Endothelial cell of umbilical vein (primary cell): ENCODE measurements at regions not wholly inside any gene's neighbourhood (a gene's known extent, or its start where the extent isn't known, plus 50 kb on each side); places are given as distances from the start of the nearest gene placed in this dataset.

Source experiments
- BruUV-seq: library from RNA; stranded (reverse); fragments of 400-500 nt; replicated peaks from 2 replicates; lab custom pipeline; 2021; lab: Mats Ljungman, UMichigan
- CTCF ChIA-PET: fragments of 300-600, 350-600 bp; sonication (Branson Sonifier 250); formaldehyde crosslinking; loops from one replicate; lab custom pipeline; 2021; ENCODE audit warnings: antibody characterized with exemption, inconsistent platforms; lab: Charles Lee
- POLR2A ChIA-PET: fragments of 300-600, 350-600 bp; sonication (Branson Sonifier 250); formaldehyde crosslinking; loops from one replicate; lab custom pipeline; 2021; ENCODE audit warnings: antibody characterized with exemption, inconsistent platforms; lab: Charles Lee
- DNase-seq: peaks from one replicate; pipeline ENCODE4 v3.0.0-alpha.2; 2011; ENCODE audit warnings: low read depth, low spot score
- FAIRE-seq: peaks from 2 replicates; lab custom pipeline; 2011; peaks lifted over from hg19 to GRCh38; lab: Jason Lieb, UNC
- H2AFZ ChIP-seq: 2 replicates; pipeline ENCODE4 v1.6.0; 2012; ENCODE audit warnings: low read depth, low read length, control low read depth, inconsistent platforms
- H3K27ac ChIP-seq: 2 replicates; pipeline ENCODE4 v1.5.1; 2011; ENCODE audit warnings: low read depth, mild to moderate bottlenecking, control low read depth, low read length, moderate library complexity; ENCODE audit not compliant: insufficient read depth
- H3K27me3 ChIP-seq, 2 experiments: 2 replicates each; pipeline versions ENCODE4 v1.6.0 to v1.6.1; 2011; ENCODE audit warnings: low read length in 2 of 2, mixed read lengths in 1 of 2; ENCODE audit not compliant: control insufficient read depth in 2 of 2, insufficient read depth in 2 of 2
- H3K36me3 ChIP-seq, 2 experiments: 2 replicates in 1 of 2; 3 replicates in 1 of 2; pipeline ENCODE4 v1.5.1; 2011; ENCODE audit warnings: low read length in 2 of 2, mild to moderate bottlenecking in 1 of 2, moderate library complexity in 1 of 2; ENCODE audit not compliant: control insufficient read depth in 2 of 2, insufficient read depth in 2 of 2; ENCODE audit errors: extremely low read depth in 1 of 2
- H3K4me1 ChIP-seq: 3 replicates; pipeline ENCODE4 v1.5.1; 2011; ENCODE audit warnings: mild to moderate bottlenecking, low read length; ENCODE audit not compliant: control insufficient read depth, insufficient read depth; ENCODE audit errors: extremely low read depth
- H3K4me2 ChIP-seq: 2 replicates; pipeline ENCODE4 v1.6.1; 2011; ENCODE audit warnings: low read length, control low read depth, mixed read lengths; ENCODE audit not compliant: insufficient read depth
- H3K4me3 ChIP-seq, 3 experiments: fragments of 200-600 bp in 1 of 3; sonication (generic), shearing (Covaris generic) in 1 of 3; replicated peaks in 1 of 3; 2 replicates each; pipeline ENCODE4 v1.5.1; 2011 to 2016; ENCODE audit warnings: control low read depth in 3 of 3, low read length in 3 of 3, mild to moderate bottlenecking in 2 of 3, inconsistent platforms in 1 of 3, low read depth in 1 of 3, moderate library complexity in 1 of 3; ENCODE audit not compliant: insufficient read depth in 1 of 3
- H3K79me2 ChIP-seq: 2 replicates; pipeline ENCODE4 v1.6.0; 2012; ENCODE audit warnings: low read length, inconsistent platforms; ENCODE audit not compliant: control insufficient read depth, insufficient read depth
- H3K9ac ChIP-seq: replicated peaks from 2 replicates; pipeline ENCODE3; 2011; ENCODE audit warnings: low read length, control low read depth; ENCODE audit not compliant: insufficient read depth; ENCODE audit errors: extremely low read depth
- H3K9me1 ChIP-seq: replicated peaks from 3 replicates; pipeline ENCODE4 v1.6.0; 2011; ENCODE audit warnings: mild to moderate bottlenecking, low read length; ENCODE audit not compliant: control insufficient read depth, insufficient read depth; ENCODE audit errors: extremely low read depth
- H3K9me3 ChIP-seq: replicated peaks from 2 replicates; pipeline ENCODE4 v1.5.1; 2012; ENCODE audit warnings: low read length, inconsistent platforms; ENCODE audit not compliant: control insufficient read depth, insufficient read depth
- H4K20me1 ChIP-seq: replicated peaks from 2 replicates; pipeline ENCODE3; 2011; ENCODE audit warnings: mild to moderate bottlenecking, low read length; ENCODE audit not compliant: control insufficient read depth, insufficient read depth; ENCODE audit errors: extremely low read depth
- CTCF ChIP-seq, 2 donors: IDR thresholded peaks; 1 replicate in 1 of 2; 2 replicates in 1 of 2; pipeline ENCODE4 v1.5.1; 2011; ENCODE audit warnings: low read length in 2 of 2, mild to moderate bottlenecking in 2 of 2, moderate library complexity in 2 of 2, control low read depth in 1 of 2, inconsistent platforms in 1 of 2, low read depth in 1 of 2; ENCODE audit not compliant: insufficient read depth in 1 of 2; ENCODE audit errors: extremely low read depth in 1 of 2
- EZH2 ChIP-seq: IDR thresholded peaks from 2 replicates; pipeline ENCODE4 v1.6.1; 2012; ENCODE audit warnings: borderline replicate concordance, low read depth, mild to moderate bottlenecking, moderate library complexity, low read length, inconsistent platforms; ENCODE audit not compliant: severe bottlenecking
- FOS ChIP-seq: IDR thresholded peaks from 2 replicates; pipeline ENCODE4 v1.6.1; 2011; ENCODE audit warnings: mild to moderate bottlenecking, low read length, moderate library complexity, borderline replicate concordance; ENCODE audit not compliant: insufficient read depth
- GATA2 ChIP-seq: IDR thresholded peaks from 2 replicates; pipeline ENCODE4 v1.7.0; 2011; ENCODE audit warnings: low read depth, mild to moderate bottlenecking, moderate library complexity, mixed read lengths, low read length; ENCODE audit not compliant: insufficient read length, insufficient read depth
- JUN ChIP-seq: IDR thresholded peaks from 2 replicates; pipeline ENCODE4 v1.6.1; 2011; ENCODE audit warnings: borderline replicate concordance, low read depth; ENCODE audit not compliant: insufficient read length, insufficient read depth
- MAX ChIP-seq: IDR thresholded peaks from 2 replicates; pipeline ENCODE4 v1.6.1; 2011; ENCODE audit not compliant: insufficient read depth, insufficient read length
- MYC ChIP-seq: IDR thresholded peaks from one replicate; pipeline ENCODE4 v1.6.1; 2011; ENCODE audit warnings: mild to moderate bottlenecking, low read depth, low read length
- POLR2A ChIP-seq: IDR thresholded peaks from 2 replicates; pipeline ENCODE4 v1.6.1; 2012; ENCODE audit warnings: low read depth, mild to moderate bottlenecking, control low read depth, low read length
- POLR2AphosphoS5 ChIP-seq: IDR thresholded peaks from 2 replicates; pipeline ENCODE4 v1.6.1; 2012; ENCODE audit warnings: low read depth, mild to moderate bottlenecking, control low read depth, low read length, moderate library complexity; ENCODE audit not compliant: insufficient read depth
- dilution Hi-C: fragments of 300-500 bp; cut with MboI; formaldehyde crosslinking; loops from one replicate; pipeline ENCODE4 v1.15.0; 2019; ENCODE audit warnings: low sequenced_read_pairs; ENCODE audit not compliant: extremely low pct_ligation_motif_present
- intact Hi-C: fragments of 100-400 bp; cut with micrococcal nuclease; formaldehyde crosslinking; loops from one replicate; pipeline ENCODE4 v1.10.0; 2022

- no peak overlapping the region for H3K9ac ChIP-seq
- H3K27ac ChIP-seq, result no peak overlapping the region
- BruUV-seq, result no TSS peak
- dilution Hi-C loops, result no loop called here
- no peaks in the 10 kb centered on the region for H3K9me1 ChIP-seq
- H3K4me2 ChIP-seq, result no peak overlapping the region
- no peaks in the 10 kb centered on the region for H3K36me3 ChIP-seq
- H3K4me1 ChIP-seq, result no peaks in the 10 kb centered on the region
- no peak for DNase-seq
- no peaks in the 10 kb centered on the region for H4K20me1 ChIP-seq
- intact Hi-C loops, result no loop called here
- no peaks in the 10 kb centered on the region for H3K9me3 ChIP-seq
- TF ChIP-seq EZH2, result no peak
- ChIA-PET CTCF (no interaction called here), POLR2A (no interaction called here)
- H3K4me3 ChIP-seq, result no peak overlapping the region
- no peak for FAIRE-seq
- no peaks in the 10 kb centered on the region for H3K79me2 ChIP-seq
- no peaks in the 10 kb centered on the region for H3K27me3 ChIP-seq
- no peak overlapping the region for H2AFZ ChIP-seq
Observed at GRCh38 chr10:2230478-2230877, 493.2 kb upstream of the ADARB2 start.

- no peaks in the 10 kb centered on the region for H3K4me1 ChIP-seq
- intact Hi-C loops, result no loop called here
- FAIRE-seq (no peak), DNase-seq (no peak)
- no peak overlapping the region for H3K4me2 ChIP-seq
- dilution Hi-C loops, result no loop called here
- no peaks in the 10 kb centered on the region for H3K27me3 ChIP-seq
- H3K36me3 ChIP-seq, result no peaks in the 10 kb centered on the region
- BruUV-seq, result no TSS peak
- no peaks in the 10 kb centered on the region for H4K20me1 ChIP-seq
- H2AFZ ChIP-seq, result no peak overlapping the region
- TF ChIP-seq MYC (no peak), EZH2 (no peak), GATA2 (no peak), POLR2AphosphoS5 (no peak), POLR2A (no peak), CTCF (IDR thresholded peaks at IDR 0.05; ENCODE audit: extremely low read depth in 1 of 2, insufficient read depth in 1 of 2, low read depth in 1 of 2, low read length in 2 of 2) (no peak), JUN (no peak), MAX (no peak), FOS (no peak)
- H3K4me3 ChIP-seq, result no peak overlapping the region
- no peak overlapping the region for H3K27ac ChIP-seq
- no peaks in the 10 kb centered on the region for H3K79me2 ChIP-seq
- ChIA-PET POLR2A (no interaction called here), CTCF (interaction anchor here (0.6 kb wide), 1 partner anchor 1044 kb away, joined by 3 read pairs; no protein-coding TSS in a partner anchor)
- peaks cover 3% of the 10 kb centered on the region for H3K9me3 ChIP-seq
- H3K9me1 ChIP-seq, result no peaks in the 10 kb centered on the region
- no peak overlapping the region for H3K9ac ChIP-seq
Observed at GRCh38 chr10:2228320-2228901, 491.1 kb upstream of the ADARB2 start.
